Activated T-helper 1 cell treated with anti-CD3 and anti-CD28 coated beads, Interleukin-12 subunit alpha, Interleukin-12 subunit beta, Interleukin-2, Interleukin-4 antibody, amounts not matched to agents 30 ng/mL and 10 ng/mL and 1 ng/mL, durations not matched to agents 14 hours and 24 hours and 36 hours (primary cell): ENCODE measurements at regions not wholly inside any gene's neighbourhood (a gene's known extent, or its start where the extent isn't known, plus 50 kb on each side); places are given as distances from the start of the nearest gene placed in this dataset.
"Not testable (repeated sequence)": the region's sequence is repeated elsewhere in the genome, so short reads cannot be mapped to it uniquely, and the experiment has no call there.

Experiments used
- DNase-seq: peaks from one replicate; pipeline ENCODE4 v3.0.0; 2021; ENCODE audit warnings: low spot score
- H3K27ac Mint-ChIP-seq: one replicate; pipeline ENCODE4 v1.8.0; 2021; ENCODE audit warnings: mild to moderate bottlenecking, mixed read lengths
- H3K27me3 Mint-ChIP-seq: one replicate; pipeline ENCODE4 v1.8.0; 2022; ENCODE audit warnings: mild to moderate bottlenecking, moderate library complexity, mixed read lengths; ENCODE audit not compliant: insufficient read depth
- H3K36me3 Mint-ChIP-seq: one replicate; pipeline ENCODE4 v1.8.0; 2021; ENCODE audit warnings: low read depth, mixed read lengths
- H3K4me1 Mint-ChIP-seq: one replicate; pipeline ENCODE4 v1.8.0; 2021; ENCODE audit warnings: low read depth, mixed read lengths
- H3K4me3 Mint-ChIP-seq: one replicate; pipeline ENCODE4 v1.8.0; 2021; ENCODE audit warnings: mild to moderate bottlenecking, moderate library complexity, mixed read lengths
- H3K9me3 Mint-ChIP-seq: one replicate; pipeline ENCODE4 v1.8.0; 2021; ENCODE audit warnings: mixed read lengths
- intact Hi-C: fragments of 100-400 bp; cut with micrococcal nuclease; formaldehyde crosslinking; loops from one replicate; pipeline ENCODE4 v1.15.1; 2024

- intact Hi-C loops, DNase-seq, H3K27ac Mint-ChIP-seq, H3K27me3 Mint-ChIP-seq, H3K4me1 Mint-ChIP-seq, H3K36me3 Mint-ChIP-seq, H3K9me3 Mint-ChIP-seq, H3K4me3 Mint-ChIP-seq: not testable (repeated sequence)
Measured at GRCh38 chr12:8355531-8355930, 100.2 kb upstream of the CLEC6A start.

- H3K4me3 Mint-ChIP-seq, H3K27ac Mint-ChIP-seq, DNase-seq, H3K36me3 Mint-ChIP-seq, H3K4me1 Mint-ChIP-seq, H3K9me3 Mint-ChIP-seq, H3K27me3 Mint-ChIP-seq, intact Hi-C loops: not testable (repeated sequence)
Measured at GRCh38 chr12:8373744-8374143, 82.0 kb upstream of the CLEC6A start.

- H3K9me3 Mint-ChIP-seq, H3K27ac Mint-ChIP-seq, H3K27me3 Mint-ChIP-seq, H3K4me1 Mint-ChIP-seq, H3K36me3 Mint-ChIP-seq, H3K4me3 Mint-ChIP-seq, intact Hi-C loops, DNase-seq: not testable (repeated sequence)
Measured at GRCh38 chr12:8375122-8375521, 80.6 kb upstream of the CLEC6A start.

- H3K4me3 Mint-ChIP-seq, H3K27ac Mint-ChIP-seq, H3K36me3 Mint-ChIP-seq, intact Hi-C loops, DNase-seq, H3K27me3 Mint-ChIP-seq, H3K4me1 Mint-ChIP-seq, H3K9me3 Mint-ChIP-seq: not testable (repeated sequence)
Measured at GRCh38 chr12:8377756-8378155, 78.0 kb upstream of the CLEC6A start.

- intact Hi-C loops, H3K4me3 Mint-ChIP-seq, H3K27ac Mint-ChIP-seq, H3K4me1 Mint-ChIP-seq, DNase-seq, H3K9me3 Mint-ChIP-seq, H3K27me3 Mint-ChIP-seq, H3K36me3 Mint-ChIP-seq: not testable (repeated sequence)
Measured at GRCh38 chr12:8382556-8382955, 73.2 kb upstream of the CLEC6A start.

- DNase-seq, H3K36me3 Mint-ChIP-seq, H3K9me3 Mint-ChIP-seq, H3K27ac Mint-ChIP-seq, intact Hi-C loops, H3K4me3 Mint-ChIP-seq, H3K4me1 Mint-ChIP-seq: not testable (repeated sequence)
- H3K27me3 Mint-ChIP-seq = peaks cover 13% of the 10 kb centered on the region
Measured at GRCh38 chr12:8384686-8385085, 71.1 kb upstream of the CLEC6A start.

GRCh38 chr12:8385431-8385830, 70.3 kb upstream of the CLEC6A start:
- H3K4me1 Mint-ChIP-seq, DNase-seq, H3K36me3 Mint-ChIP-seq, H3K4me3 Mint-ChIP-seq, H3K27ac Mint-ChIP-seq, H3K9me3 Mint-ChIP-seq, intact Hi-C loops: not testable (repeated sequence)
- H3K27me3 Mint-ChIP-seq = peaks cover 12% of the 10 kb centered on the region

- H3K27me3 Mint-ChIP-seq, H3K9me3 Mint-ChIP-seq, H3K4me3 Mint-ChIP-seq, H3K4me1 Mint-ChIP-seq, H3K36me3 Mint-ChIP-seq, DNase-seq, intact Hi-C loops, H3K27ac Mint-ChIP-seq: not testable (repeated sequence)
Measured at GRCh38 chr12:8386661-8387060, 69.1 kb upstream of the CLEC6A start.

- intact Hi-C loops, H3K36me3 Mint-ChIP-seq, H3K27me3 Mint-ChIP-seq, H3K4me1 Mint-ChIP-seq, DNase-seq, H3K27ac Mint-ChIP-seq, H3K9me3 Mint-ChIP-seq: not testable (repeated sequence)
- peak overlapping the region; percentile 59 for H3K4me3 Mint-ChIP-seq
Measured at GRCh38 chr12:8389296-8389695, 66.5 kb upstream of the CLEC6A start.

- DNase-seq = peak; percentile 65
- H3K4me3 Mint-ChIP-seq, intact Hi-C loops, H3K9me3 Mint-ChIP-seq, H3K36me3 Mint-ChIP-seq, H3K4me1 Mint-ChIP-seq, H3K27ac Mint-ChIP-seq: not testable (repeated sequence)
- peaks cover 11% of the 10 kb centered on the region for H3K27me3 Mint-ChIP-seq
Measured at GRCh38 chr12:8390001-8390777, 65.6 kb upstream of the CLEC6A start.

GRCh38 chr12:8396225-8397071, 59.3 kb upstream of the CLEC6A start:
- H3K36me3 Mint-ChIP-seq, H3K9me3 Mint-ChIP-seq, H3K4me3 Mint-ChIP-seq, intact Hi-C loops, H3K4me1 Mint-ChIP-seq, H3K27ac Mint-ChIP-seq, H3K27me3 Mint-ChIP-seq: not testable (repeated sequence)
- DNase-seq = peak; percentile 53

GRCh38 chr12:8397378-8397777, 58.4 kb upstream of the CLEC6A start:
- H3K27ac Mint-ChIP-seq, DNase-seq, intact Hi-C loops, H3K4me3 Mint-ChIP-seq, H3K36me3 Mint-ChIP-seq, H3K27me3 Mint-ChIP-seq, H3K9me3 Mint-ChIP-seq, H3K4me1 Mint-ChIP-seq: not testable (repeated sequence)

GRCh38 chr12:8399496-8400034, 56.2 kb upstream of the CLEC6A start:
- H3K4me3 Mint-ChIP-seq, intact Hi-C loops, DNase-seq, H3K9me3 Mint-ChIP-seq, H3K36me3 Mint-ChIP-seq, H3K27me3 Mint-ChIP-seq, H3K4me1 Mint-ChIP-seq, H3K27ac Mint-ChIP-seq: not testable (repeated sequence)
